HG03432 (cell line): ENCODE measurements at regions not wholly inside any gene's neighbourhood (a gene's known extent, or its start where the extent isn't known, plus 50 kb on each side); places are given as distances from the start of the nearest gene placed in this dataset.

Experiments used
- ATAC-seq: cut with Tn5 transposase; IDR thresholded peaks from one replicate; pipeline ENCODE4 v1.9.1; 2021; ENCODE audit warnings: mild to moderate bottlenecking, moderate library complexity; ENCODE audit not compliant: unreplicated experiment

DNA sequence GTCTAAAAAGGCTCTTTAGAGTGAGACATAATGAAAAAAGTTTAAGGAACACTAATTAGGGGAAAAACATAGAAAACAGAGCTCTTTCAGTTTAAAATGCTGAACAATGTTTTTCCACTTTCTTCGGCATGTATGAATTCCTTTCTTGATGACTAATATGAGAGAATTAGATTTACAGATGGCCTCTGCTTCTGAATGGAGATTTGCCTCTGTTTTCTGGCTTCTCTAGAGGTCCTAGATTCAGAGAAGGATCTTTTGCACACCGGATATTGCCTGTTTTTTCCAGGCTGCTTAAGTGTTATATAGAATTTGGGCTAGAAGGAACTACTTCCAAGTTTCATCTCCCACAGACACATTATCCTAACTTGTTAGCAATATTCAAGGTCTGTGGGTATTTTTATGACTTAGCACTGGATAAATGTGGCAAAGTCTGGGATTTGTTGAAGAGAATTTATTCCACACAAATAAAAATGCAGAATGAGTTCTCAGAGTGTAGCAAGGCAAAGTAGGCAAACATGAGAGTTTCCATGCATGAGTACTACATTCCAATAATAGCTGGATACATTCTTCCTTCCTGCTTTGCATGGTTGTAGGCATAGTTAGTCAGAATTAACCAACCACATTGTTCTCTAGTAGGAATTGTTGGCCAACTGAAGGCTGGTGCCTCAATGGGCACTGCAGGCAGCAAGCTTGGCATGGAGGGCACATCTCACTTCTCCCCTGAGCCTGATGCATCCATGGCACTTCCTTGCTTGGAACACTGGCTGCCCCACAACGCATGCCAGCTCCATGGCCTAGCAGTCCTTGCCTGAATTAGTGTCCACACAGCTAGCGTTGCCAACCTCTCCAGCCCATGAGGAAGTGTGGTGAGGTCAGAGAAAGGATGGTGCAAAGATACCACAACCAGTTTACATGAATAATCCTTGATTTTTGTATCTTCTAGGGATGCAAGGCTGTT lies 224.2 kb downstream of the CLIC5 start:
- ATAC-seq, result no peak

DNA sequence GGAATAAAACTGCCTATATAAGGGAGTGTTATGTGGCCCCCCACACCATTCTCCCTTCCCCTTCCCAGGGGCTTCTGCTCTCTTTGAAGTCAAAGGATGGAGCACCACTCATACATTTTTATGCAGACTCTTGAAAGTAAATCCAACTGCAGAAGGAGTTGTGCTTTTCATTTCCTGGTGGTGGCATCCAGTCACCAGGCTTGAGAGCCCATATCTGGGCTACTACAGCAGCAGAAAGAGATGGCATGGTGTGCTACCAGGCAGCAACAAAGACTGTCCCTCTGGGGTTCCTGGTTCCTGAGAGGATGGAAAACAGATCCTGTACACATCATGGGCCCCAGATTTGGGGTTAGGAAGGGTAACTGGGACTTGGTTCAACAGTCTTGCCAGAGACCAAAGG lies 226.4 kb downstream of the CLIC5 start:
- no peak for ATAC-seq

DNA sequence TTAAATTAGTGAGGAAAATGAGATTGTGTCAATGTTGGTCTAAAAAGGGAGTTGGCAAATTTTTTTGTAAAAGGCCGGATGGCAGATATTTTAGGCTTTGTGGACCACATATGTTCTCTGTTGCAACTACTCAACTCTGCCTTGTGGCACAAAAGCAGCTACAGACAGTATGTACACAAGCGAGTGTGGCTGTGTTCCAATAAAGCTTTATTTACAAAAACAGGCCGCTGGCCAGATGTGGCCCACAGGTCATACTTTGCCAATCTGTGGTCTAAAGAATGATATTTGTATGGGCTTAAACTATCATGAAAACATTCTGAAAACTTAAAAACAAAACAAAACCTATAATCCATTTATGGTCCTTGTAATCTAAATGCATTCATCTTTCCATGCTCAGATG lies 228.3 kb downstream of the CLIC5 start:
- ATAC-seq, result no peak

DNA sequence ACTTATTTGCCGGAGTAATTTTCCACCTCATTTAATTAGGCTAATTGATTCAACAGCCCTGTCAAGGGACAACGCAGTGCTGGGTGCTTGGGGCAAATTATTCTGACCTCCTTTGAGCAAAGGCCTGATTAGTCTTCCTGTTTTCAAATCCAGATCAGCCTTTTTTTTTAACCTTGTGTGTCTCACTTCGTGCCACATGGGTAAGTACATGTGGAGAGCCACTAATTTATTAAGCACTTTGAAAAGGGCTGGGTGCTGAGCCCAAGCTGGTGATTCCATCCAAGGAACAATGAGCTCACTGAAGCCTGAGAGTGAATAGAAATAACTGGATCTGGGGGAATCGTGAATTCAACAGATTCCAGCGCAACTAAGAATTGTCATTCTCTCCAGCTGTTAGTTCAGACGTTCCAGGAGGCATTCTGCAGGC lies 229.3 kb downstream of the CLIC5 start:
- ATAC-seq, result no peak

DNA sequence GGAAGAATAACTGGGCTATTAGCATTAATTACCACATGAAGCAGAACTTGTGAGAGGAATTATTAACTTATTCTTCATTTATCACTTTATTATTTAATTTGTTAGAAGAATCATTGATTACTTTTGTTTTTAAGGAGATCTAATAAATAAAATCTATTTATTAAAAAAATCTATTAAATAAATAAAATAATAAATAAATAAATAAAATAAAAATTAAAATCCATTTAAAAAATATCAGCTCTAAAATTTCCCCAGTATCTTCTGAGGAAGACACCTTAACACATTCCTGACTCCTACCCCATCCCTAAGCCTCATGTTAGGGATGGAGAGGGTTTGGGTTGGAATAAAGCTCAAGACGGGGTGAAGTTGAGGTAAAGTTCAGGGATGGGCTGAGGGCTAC lies 231.4 kb downstream of the CLIC5 start:
- no peak for ATAC-seq

DNA sequence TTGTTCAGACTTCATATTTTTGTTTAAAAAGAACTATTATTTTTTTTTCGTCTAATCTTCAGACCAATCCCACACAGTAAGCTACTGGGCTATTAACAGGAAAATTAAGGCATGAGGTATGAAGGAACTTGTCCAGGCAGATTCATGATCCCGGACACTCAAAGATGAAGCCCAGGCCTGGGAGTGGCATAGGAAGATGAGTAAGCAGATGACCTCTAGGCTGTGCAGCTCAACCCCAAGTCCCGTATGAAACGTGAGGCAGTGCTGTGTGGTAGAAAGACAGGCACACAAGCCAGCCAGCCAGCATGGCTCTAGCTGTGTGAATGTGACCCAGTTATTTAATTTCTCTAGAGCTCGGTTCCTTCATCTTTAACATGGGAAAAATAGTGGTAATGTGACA lies 231.9 kb downstream of the CLIC5 start:
- no peak for ATAC-seq

DNA sequence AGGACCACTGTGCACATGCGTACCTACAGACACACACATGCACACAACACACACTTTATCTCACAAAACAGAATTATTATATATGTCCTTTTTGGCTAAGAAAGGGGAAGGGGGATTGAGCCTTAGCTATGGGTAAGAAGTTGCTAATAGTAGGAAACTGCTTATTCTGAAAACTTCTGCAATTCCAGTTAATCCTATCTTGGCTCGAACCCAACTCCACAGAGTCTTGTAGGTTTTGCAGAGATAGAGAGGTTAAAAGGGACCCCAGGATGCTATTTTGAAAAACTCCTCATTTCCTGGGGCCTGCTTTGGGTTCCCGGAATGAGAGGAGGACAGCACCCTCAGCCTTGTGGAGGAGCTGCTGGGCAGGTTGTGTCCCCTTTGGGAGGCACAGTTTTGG lies 233.8 kb downstream of the CLIC5 start:
- no peak for ATAC-seq

DNA sequence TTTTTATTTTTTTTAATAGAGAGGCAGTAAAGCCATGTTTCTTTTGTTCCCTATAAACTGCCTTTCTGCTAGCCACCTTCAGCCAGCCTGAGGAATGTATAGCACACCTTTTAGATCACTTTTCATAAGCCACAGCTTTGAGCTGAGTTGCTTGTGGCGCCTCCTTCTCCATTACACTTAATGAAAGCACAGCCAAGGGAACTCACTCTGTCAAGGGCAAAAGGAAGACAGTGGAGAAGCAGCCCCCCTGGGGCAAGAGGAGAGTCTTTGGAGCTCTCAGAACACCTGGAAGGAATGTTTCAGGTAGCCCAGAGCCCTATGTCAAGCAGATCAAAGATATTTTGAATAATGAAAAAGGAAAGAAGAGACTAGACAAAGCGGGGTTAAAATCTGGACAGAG lies 235.1 kb downstream of the CLIC5 start:
- ATAC-seq, result no peak

DNA sequence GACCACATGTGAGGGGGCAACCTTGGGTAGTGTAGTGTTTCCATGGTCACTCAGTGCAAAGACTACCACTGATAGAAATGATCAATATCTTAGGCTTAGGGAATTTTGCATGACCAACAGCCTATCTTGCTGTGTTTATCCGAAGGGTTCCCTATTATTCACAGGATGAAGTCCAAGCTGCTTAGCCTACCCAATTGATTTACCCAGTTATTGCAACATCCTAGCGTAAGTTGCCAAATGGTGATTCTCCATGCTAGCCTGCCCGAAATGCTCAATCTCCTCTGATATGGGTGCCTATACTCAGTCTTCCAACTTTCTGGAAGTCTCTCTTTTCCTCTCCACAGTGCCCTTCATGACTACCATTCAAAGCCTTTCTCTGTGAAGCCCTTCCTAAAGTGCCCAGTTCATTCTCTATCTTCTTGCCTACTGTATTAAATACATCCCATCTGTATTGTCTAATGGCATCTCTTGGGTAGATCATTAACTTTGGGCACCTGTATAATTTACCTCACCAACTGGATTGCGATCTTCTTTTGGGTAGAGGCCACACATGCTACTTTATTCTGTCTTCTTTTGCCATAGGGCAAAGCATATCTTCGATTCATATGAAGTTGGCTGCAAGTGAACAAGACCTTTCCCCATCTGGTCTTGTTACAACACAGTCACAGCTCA lies 240.5 kb downstream of the CLIC5 start:
- no peak for ATAC-seq

DNA sequence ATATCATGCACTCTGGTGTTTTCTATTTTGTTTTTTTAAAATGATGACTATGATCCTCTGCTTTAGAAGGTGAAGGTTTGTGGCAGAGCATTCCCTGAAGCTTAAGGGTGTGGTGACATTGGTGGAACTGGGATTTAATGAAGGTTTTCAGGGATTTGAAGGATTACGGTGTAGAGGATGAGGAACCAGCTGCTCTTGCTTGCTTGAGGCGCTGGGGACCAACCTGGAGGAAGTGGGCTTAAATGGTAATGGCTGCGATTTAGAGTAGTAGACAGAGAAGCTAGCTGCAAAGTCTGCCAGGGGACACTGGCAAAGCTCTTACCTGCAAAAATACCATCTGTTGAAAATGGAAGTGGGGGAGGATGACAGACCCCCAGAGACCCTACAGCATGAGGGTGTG lies 241.8 kb downstream of the CLIC5 start:
- no peak for ATAC-seq

DNA sequence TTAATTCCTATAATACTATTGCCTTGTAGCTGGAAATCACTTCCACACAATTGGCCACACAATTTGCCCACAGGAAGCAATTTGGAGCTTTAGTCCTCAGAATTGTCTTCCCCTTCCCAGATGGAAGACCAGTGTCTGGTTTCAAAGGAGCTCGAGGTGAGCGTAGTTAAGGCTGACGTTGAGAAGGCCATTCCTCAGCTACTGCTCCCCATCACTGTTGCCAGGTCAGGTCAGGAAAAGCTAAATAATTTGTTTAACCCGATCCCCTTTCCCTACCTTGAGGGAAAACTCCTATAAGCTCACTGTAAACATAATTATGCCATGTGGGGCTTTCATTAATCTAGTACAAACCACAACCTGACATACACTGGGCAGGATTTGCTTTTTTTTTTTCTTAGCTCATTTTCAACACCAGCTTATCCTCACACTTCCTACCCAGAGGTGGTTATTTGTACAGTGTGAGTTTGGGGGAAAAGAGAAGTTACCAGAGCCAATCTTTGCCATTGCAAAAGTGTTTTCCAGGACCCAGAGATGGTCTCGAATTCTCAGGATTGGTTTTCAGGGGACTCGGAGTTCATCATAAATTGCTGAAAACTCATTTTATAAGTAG lies 242.7 kb downstream of the CLIC5 start:
- no peak for ATAC-seq

DNA sequence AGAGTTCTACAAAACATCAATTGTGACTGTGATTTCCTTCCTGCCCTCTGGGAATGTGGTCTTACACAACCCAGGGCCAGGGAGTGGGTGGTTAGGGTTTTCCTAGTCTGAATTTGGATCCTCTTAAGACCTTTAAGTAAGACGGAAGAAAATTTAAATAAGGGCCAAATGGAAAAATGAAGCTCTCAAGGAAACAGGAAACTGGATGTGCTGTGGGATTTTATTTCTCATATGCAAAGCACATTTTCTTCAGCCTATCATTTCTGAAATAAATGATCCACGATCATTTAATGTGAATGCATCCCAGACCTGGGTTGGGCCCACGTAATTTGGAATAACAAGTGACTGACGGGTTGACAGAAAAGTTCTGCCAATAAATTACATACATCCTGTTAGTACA lies 243.6 kb downstream of the CLIC5 start:
- ATAC-seq, result no peak

DNA sequence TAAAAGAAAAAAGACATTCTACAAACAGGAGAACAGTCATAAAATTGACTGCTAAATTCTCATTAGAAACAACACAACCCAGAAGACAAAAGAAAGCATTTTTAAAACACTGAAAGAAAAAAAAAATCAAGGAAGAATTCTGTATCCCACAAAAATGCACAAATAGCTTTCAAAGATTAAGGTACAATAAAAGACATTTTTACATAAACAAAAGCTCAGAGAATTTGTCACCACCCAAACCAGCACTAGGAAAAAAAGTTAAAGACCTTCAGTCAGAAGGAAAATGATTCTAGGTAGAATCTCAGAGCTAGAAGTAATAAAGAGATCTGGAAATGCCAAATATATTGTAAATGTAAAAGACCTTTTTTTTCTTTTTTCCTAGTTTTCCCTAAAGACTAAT lies 252.4 kb downstream of the CLIC5 start:
- no peak for ATAC-seq

DNA sequence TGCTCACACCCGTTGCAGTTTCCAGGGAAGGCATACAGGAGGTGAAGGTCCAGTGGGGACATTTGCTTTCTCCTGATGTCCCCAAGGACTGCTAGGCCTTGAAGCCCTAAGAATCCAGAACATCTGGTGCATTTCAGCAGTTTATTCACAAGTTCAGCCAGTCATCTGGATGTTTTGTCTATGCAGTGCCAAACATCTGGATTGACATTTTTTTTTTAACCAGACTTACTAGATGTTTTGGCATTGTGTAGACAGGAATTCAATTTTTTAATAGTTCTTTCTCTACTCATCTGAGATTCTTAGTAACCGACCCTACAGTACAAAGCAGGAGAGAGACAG lies 256.2 kb downstream of the CLIC5 start:
- ATAC-seq, result no peak

DNA sequence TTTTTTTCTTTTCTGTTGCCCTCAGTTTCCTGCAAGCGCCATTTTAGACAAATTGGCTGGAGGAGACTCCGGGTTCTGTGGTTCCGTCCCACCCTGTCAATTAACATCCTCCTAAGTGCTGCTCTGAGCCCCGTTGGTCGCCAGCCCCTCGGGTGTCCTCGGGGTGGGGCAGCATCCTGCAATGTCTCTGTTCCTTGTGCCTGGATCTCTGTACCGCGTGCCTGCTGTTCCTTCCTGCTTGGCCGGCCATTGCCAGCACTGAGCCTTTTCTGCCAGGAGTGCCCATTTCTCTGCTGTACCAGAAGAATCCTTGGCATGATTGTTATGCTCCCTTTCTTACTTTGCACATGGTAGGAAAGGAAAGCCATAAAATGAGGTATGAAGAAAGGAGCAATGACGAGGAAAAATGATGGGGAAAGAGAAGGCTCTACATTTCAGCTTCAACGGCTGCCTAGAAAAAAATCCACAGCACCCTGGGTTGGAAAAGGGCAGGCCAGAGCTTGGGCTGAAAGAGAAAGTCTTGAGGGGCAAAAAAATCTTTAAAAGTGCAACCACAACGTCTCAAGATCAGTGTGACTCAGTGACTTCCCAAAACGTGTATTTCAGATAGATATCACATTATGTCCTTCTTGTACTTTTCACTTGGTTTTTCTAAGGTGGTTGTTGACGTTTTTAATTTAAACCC lies 256.7 kb downstream of the CLIC5 start:
- ATAC-seq, result no peak

DNA sequence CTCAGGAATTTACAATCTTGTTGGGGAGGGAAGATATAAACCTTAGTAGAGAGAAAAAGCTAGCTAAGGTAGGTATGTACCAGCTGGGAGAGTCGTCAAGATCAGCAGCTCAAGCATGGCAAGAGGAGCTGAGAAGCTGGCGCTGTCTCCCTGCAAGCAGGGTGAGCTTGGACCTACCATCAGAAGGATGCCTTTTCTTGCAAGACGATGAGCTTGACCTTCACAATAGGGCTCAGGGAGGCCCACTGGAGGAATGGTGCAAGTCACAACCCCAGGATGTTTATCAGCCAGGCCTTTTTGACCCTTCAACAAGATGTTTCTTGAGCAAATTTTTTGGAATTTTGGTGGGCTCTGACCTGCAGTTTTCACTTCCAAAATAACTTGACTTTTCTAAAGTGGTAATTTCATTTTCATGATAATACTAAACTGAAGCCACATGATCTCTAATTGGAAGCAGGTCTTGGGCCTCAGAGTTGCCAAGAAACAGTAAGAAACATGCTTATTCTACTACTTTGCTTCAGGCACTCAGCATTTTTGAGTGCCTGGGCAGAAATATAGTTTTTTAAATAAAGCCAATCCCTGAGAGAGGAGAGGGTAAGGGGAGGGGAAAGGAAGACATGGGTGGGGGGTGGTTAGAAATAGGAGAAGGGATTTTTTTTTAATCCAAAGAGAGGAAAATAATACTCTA lies 258.1 kb downstream of the CLIC5 start:
- no peak for ATAC-seq

DNA sequence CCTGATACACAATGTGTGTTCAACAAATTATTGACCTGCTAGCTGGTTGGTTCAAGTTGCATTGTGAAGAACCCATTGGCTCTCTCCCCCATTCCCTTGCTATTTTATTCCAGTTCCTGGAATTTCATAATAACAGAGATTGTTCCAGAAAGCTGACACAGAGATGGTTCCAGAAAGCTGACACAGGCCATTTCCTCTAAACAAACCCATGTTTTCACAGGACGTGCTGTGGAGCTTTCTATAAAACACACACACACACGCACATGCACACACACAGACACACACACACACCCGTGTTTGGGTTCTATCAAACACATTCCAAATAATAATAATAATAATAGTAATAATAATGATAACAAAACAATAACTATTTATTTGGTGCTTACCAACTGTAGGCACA lies 259.1 kb downstream of the CLIC5 start:
- ATAC-seq, result no peak

DNA sequence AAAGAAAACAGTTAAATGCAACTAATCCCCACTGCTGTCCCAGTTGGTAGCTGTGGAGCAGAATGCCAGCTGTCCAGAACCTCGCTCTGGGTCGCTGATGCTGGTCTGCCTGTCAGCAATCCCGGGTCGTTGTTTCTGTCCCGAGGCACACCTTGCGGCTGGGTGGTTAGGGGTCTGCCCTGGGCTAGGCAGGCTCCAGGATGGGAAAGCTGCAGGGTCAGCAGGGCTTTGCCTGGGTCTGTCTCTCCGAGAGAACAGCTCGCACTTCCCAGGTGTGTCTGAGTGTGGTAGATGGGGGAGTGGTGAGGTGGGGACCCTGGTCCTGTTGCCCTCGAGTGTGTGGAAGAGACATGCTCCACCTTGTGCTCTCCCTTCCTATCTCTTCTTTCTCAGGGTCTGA lies 261.2 kb downstream of the CLIC5 start:
- ATAC-seq, result no peak

DNA sequence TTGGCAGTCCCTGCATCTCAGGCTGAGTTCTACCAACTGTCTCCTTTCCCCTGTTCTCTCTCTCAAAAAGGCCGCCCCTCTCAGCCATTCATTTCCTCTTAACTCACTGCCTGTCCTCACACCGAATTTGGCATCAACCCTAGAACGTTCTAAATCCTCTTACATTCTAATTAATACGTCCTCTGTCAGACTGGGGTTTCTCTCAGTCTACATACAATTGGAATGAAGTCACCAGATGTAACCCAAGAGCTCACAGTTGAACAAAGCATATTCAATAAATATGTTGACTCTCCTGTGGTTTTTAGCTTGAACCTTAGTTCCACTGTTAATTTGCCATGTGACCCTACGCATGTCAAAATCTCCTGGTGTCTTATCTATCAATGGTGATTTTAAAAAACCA lies 269.6 kb downstream of the CLIC5 start:
- ATAC-seq, result no peak

DNA sequence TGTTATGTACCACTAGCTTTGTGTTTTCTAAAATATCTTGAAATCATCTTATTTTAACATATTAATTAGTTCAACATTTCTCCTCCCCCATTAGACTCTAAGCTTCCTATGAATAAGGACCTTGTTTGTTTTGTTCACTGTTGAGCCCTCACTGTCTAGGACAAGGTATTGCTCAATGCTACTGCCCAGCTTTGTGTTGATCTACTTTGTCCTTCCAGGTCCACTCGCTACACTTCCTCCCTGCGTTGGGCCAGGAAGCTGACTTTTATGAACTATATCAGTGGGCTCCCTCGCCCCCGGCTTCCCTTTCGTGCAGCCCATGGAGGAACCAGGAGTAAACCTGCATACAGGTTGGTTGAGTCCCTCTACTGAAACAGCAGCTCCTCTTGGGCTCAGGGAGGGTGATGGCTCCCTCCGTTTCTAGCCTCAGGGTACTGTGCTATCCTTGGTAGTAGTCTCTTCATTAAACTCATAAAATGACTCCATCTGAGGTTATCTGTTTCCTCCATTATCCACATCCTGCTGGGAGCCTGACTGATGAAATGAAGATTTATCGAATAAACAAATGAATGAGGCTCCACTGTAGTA lies 272.5 kb downstream of the CLIC5 start:
- ATAC-seq, result no peak

DNA sequence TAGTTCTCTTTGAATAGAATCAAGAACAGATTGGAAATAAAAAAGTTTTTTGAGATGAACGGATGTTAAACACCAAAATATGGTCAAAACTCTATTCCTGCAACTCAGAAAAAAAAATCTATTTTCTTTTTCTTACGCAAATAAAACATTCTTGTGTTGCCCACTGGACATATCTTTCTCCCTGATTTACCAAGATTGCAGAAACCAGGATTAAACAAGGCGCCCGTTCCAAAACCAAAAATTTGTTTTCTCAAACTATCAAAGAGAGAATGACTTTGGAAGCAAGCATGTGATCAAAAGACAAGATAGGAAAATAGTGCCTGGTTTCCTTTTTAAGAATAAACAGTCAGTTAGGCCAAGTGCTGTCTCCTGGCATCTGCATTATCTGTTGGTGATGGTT lies 273.1 kb downstream of the CLIC5 start:
- no peak for ATAC-seq
